Transverse colon (tissue), 4 donors: ENCODE measurements at regions not wholly inside any gene's neighbourhood (a gene's known extent, or its start where the extent isn't known, plus 50 kb on each side); places are given as distances from the start of the nearest gene placed in this dataset.

Experiments used
- DNase-seq: peaks from one replicate; pipeline ENCODE4 v3.0.0-alpha.2; 2019
- H3K27ac ChIP-seq, 4 donors: fragments of 200-600 bp; sonication (generic); 2 replicates each; pipeline ENCODE4 v1.5.1; 2016 to 2018; ENCODE audit warnings: inconsistent platforms in 4 of 4
- H3K27me3 ChIP-seq: fragments of 200-600 bp; sonication (generic); 2 replicates; pipeline ENCODE4 v1.5.1; 2017; ENCODE audit warnings: inconsistent platforms
- H3K36me3 ChIP-seq, 4 donors: fragments of 200-600 bp; sonication (generic); 2 replicates each; pipeline ENCODE4 v1.5.1; 2017 to 2019; ENCODE audit warnings: inconsistent platforms in 4 of 4
- H3K4me1 ChIP-seq, 4 donors: fragments of 200-600 bp; sonication (generic); 2 replicates each; pipeline ENCODE4 v1.5.1; 2017 to 2020; ENCODE audit warnings: inconsistent platforms in 4 of 4
- H3K4me3 ChIP-seq, 4 donors: fragments of 200-600 bp; sonication (generic); 1 replicate in 1 of 4; 2 replicates in 3 of 4; pipeline versions ENCODE4 v1.5.1 to v1.6.1; 2017 to 2019; ENCODE audit warnings: inconsistent platforms in 4 of 4
- H3K9me3 ChIP-seq, 2 donors: fragments of 200-600 bp; sonication (generic); 2 replicates each; pipeline ENCODE4 v1.5.1; 2017 to 2019; ENCODE audit warnings: inconsistent platforms in 2 of 2
- CTCF ChIP-seq, 5 experiments: fragments of 200-600 bp in 3 of 5; fragments of 450-650 bp in 2 of 5; sonication (generic) in 3 of 5; IDR thresholded peaks; 1 replicate in 2 of 5; 2 replicates in 3 of 5; pipeline ENCODE4 v1.5.1; 2016 to 2017; ENCODE audit warnings: antibody characterized with exemption in 5 of 5, inconsistent platforms in 3 of 5, mild to moderate bottlenecking in 2 of 5, moderate library complexity in 1 of 5
- EP300 ChIP-seq: sonication (generic); formaldehyde crosslinking; IDR thresholded peaks from one replicate; pipeline ENCODE4 v1.6.1; 2017; ENCODE audit warnings: antibody characterized with exemption, low read depth
- POLR2A ChIP-seq: fragments of 450-650 bp; IDR thresholded peaks from one replicate; pipeline ENCODE4 v1.6.1; 2016; ENCODE audit warnings: antibody characterized with exemption, mild to moderate bottlenecking, moderate library complexity
- POLR2AphosphoS5 ChIP-seq, 3 donors: sonication (generic); formaldehyde crosslinking; IDR thresholded peaks; one replicate each; pipeline ENCODE4 v1.6.1; 2016; ENCODE audit warnings: antibody characterized with exemption in 3 of 3
- WGBS, 2 donors: methylation state at CpG; one replicate each; pipeline ENCODE4 v1.1.5; 2018; ENCODE audit warnings: low coverage in 1 of 2; 5-methylcytosine and 5-hydroxymethylcytosine counted together
- in situ Hi-C, 4 donors: fragments of 200-750 bp; cut with MboI; loops; one replicate each; pipeline versions ENCODE4 v1.15.0 to v1.15.1; 2017; ENCODE audit warnings: low sequenced_read_pairs in 3 of 4, low pct_ligation_motif_present in 1 of 4, low pct_unique_long_range_greater_than_20kb in 1 of 4
- intact Hi-C: fragments of 100-400 bp; cut with DNase I; formaldehyde crosslinking; loops from one replicate; pipeline ENCODE4 v1.15.1; 2023; ENCODE audit warnings: low total_unique reads

DNA sequence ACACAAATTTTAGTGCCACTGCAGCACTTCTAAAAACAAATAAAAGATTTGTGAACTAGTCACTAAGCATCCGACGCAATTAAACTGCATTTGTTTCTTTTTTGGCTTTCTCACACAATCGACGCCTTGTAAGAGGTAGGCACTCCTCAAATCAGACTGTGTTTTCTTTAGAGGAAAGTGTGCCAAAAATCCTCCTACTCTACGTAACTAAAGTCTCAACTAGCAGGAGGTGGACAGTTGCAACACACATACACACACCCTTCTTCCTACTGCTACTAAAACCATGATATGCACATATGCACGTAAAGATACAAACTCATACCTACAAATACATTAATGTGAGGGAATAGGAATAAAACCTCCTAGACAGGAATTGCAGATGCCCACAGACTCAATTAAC lies 844.7 kb upstream of the SOX9 start:
- H3K4me3 ChIP-seq = no peak overlapping the region
- in situ Hi-C loops = no loop called here
- 28 to 32% methylated on average over 5 to 6 of the region's 6 CpGs for WGBS, 2 donors
- H3K4me1 ChIP-seq = no peaks in the 10 kb centered on the region
- no peak for DNase-seq
- H3K27ac ChIP-seq = no peak overlapping the region
- no peaks in the 10 kb centered on the region for H3K27me3 ChIP-seq
- intact Hi-C loops = no loop called here
- no peak for TF ChIP-seq CTCF (IDR thresholded peaks at IDR 0.05)
- TF ChIP-seq POLR2A = no peak
- TF ChIP-seq EP300 = no peak
- TF ChIP-seq POLR2AphosphoS5 (IDR thresholded peaks at IDR 0.05) = no peak
- no peaks in the 10 kb centered on the region for H3K36me3 ChIP-seq
- no peaks in the 10 kb centered on the region for H3K9me3 ChIP-seq

DNA sequence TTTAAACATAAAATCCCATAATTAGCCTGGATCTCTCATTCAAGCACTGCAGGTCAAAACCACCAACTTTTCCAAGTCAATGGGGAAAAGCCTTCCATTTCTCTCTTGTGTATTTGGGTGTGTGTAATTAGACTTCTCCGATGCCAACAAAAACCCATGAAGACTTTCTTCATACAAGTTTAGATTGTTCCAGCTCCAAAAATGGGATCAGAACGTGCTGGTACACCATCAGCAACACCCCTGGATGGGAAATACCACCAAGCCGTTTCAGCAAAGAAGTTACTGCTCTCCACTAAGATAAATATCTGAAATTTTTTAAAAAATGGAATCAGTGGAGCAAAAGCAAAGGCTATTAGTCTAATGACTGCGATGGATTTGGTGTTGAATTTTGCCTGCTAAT lies 837.3 kb upstream of the SOX9 start:
- TF ChIP-seq POLR2A (no peak), EP300 (no peak), POLR2AphosphoS5 (IDR thresholded peaks at IDR 0.05) (no peak), CTCF (IDR thresholded peaks at IDR 0.05) (no peak)
- intact Hi-C loops (no loop called here), in situ Hi-C loops (no loop called here)
- Histone ChIP-seq H3K27me3 (no peaks in the 10 kb centered on the region), H3K4me1 (peaks cover 0 to 5% (median 2%) of the 10 kb centered on the region in 4 donors), H3K4me3 (no peak overlapping the region), H3K9me3 (no peaks in the 10 kb centered on the region), H3K27ac (no peak overlapping the region), H3K36me3 (no peaks in the 10 kb centered on the region)
- 61 to 86% methylated on average over 4 of the region's 4 CpGs for WGBS, 2 donors
- DNase-seq = no peak

- in situ Hi-C loops = no loop called here
- Histone ChIP-seq H3K4me3 (no peak overlapping the region), H3K36me3 (no peaks in the 10 kb centered on the region), H3K4me1 (peaks cover 0 to 5% (median 2%) of the 10 kb centered on the region in 4 donors), H3K27ac (no peak overlapping the region), H3K9me3 (no peaks in the 10 kb centered on the region), H3K27me3 (no peaks in the 10 kb centered on the region)
- no peak for DNase-seq
- WGBS, 2 donors = 81 to 87% methylated on average over 3 to 7 of the region's 7 CpGs
- intact Hi-C loops = no loop called here
- TF ChIP-seq CTCF (IDR thresholded peaks at IDR 0.05) = no peak
- no peak for TF ChIP-seq POLR2A
- no peak for TF ChIP-seq EP300
Measured at GRCh38 chr17:71284032-71284755, 836.6 kb upstream of the SOX9 start.

DNA sequence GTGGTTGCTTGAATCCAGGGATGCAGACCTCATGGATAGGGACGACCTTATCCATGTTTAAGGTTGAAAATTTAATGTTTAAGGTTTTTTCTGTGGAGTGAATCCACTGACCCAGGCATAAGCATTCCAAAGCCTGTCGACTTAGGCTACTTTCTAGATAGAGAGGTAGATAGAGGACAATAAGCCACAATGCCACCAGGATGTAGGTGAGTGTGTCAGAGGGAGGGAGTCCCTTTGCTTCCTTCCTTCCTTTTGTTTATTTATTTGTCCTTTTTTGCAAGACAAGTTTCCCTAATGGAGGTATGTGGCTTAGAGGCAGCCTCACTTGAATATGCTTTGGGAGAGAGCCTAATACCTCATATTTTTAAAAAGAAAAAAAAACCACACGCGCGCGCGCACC lies 834.2 kb upstream of the SOX9 start:
- intact Hi-C loops = no loop called here
- H3K4me1 ChIP-seq = peaks cover 0 to 5% (median 2%) of the 10 kb centered on the region in 4 donors
- H3K27ac ChIP-seq = no peak overlapping the region
- in situ Hi-C loops = no loop called here
- WGBS, 2 donors = 62 to 75% methylated on average over 3 to 7 of the region's 7 CpGs
- H3K4me3 ChIP-seq = no peak overlapping the region
- H3K36me3 ChIP-seq = no peaks in the 10 kb centered on the region
- H3K27me3 ChIP-seq = no peaks in the 10 kb centered on the region
- H3K9me3 ChIP-seq = no peaks in the 10 kb centered on the region
- DNase-seq = no peak
- TF ChIP-seq CTCF (IDR thresholded peaks at IDR 0.05) (no peak), POLR2AphosphoS5 (IDR thresholded peaks at IDR 0.05) (no peak), EP300 (no peak), POLR2A (no peak)
